ENCODE measurements at regions not wholly inside any gene's neighbourhood (a gene's known extent, or its start where the extent isn't known, plus 50 kb on each side); places are given as distances from the start of the nearest gene placed in this dataset.

DNA sequence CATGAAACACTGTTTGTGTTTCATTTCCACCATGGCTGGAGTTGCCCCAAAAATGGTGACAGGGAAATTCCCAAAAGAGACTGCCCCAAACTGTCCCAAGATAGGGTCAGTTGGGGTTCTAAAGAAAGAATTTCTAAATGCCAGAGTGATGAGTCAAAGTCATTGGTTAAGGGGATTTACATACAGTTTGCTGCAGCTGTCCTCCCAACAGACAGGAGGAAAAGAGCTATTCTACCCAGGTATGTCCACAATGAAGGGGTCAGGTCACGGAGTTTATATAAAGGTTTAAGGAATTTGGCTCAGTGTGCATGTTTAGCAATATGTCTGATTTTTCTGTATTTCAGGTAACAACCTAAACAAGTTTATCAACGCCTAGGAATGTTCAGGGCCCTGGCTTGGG is 344.1 kb downstream of the TDRD15 start:
- TF ChIP-seq EP300 (IDR thresholded peaks at IDR 0.05): no peak
- TF ChIP-seq, protein P1, sequence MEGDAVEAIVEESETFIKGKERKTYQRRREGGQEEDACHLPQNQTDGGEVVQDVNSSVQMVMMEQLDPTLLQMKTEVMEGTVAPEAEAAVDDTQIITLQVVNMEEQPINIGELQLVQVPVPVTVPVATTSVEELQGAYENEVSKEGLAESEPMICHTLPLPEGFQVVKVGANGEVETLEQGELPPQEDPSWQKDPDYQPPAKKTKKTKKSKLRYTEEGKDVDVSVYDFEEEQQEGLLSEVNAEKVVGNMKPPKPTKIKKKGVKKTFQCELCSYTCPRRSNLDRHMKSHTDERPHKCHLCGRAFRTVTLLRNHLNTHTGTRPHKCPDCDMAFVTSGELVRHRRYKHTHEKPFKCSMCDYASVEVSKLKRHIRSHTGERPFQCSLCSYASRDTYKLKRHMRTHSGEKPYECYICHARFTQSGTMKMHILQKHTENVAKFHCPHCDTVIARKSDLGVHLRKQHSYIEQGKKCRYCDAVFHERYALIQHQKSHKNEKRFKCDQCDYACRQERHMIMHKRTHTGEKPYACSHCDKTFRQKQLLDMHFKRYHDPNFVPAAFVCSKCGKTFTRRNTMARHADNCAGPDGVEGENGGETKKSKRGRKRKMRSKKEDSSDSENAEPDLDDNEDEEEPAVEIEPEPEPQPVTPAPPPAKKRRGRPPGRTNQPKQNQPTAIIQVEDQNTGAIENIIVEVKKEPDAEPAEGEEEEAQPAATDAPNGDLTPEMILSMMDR (IDR thresholded peaks at IDR 0.05): no peak
